Naive thymus-derived CD4-positive, alpha-beta T cell (primary cell): ENCODE measurements at regions not wholly inside any gene's neighbourhood (a gene's known extent, or its start where the extent isn't known, plus 50 kb on each side); places are given as distances from the start of the nearest gene placed in this dataset.

ENCODE experiments used
- ATAC-seq: fragments of 150-1000 bp; cut with Tn5 transposase; 2 replicates; pipeline ENCODE4 v1.10.0; 2021; ENCODE audit warnings: mild to moderate bottlenecking, moderate library complexity
- CTCF ChIA-PET: fragments of 350-600 bp; sonication (Branson Sonifier 250); formaldehyde crosslinking; loops from one replicate; lab custom pipeline; 2021; ENCODE audit warnings: antibody characterized with exemption; lab: Charles Lee
- POLR2A ChIA-PET: fragments of 350-600 bp; sonication (Branson Sonifier 250); formaldehyde crosslinking; loops from one replicate; lab custom pipeline; 2021; ENCODE audit warnings: antibody characterized with exemption, inconsistent platforms; lab: Charles Lee
- DNase-seq, 9 donors: peaks; one replicate each; pipeline versions ENCODE4 v3.0.0 to v3.0.0-alpha.2; 2020 to 2022; ENCODE audit warnings: mixed read lengths in 1 of 9
- H3K27ac ChIP-seq: one replicate; pipeline ENCODE4 v1.7.0; 2013; ENCODE audit warnings: mild to moderate bottlenecking, low read depth, low read length, moderate library complexity
- H3K27me3 ChIP-seq, 2 donors: one replicate each; pipeline ENCODE4 v1.7.0; 2013; ENCODE audit warnings: low read length in 2 of 2, mild to moderate bottlenecking in 2 of 2, moderate library complexity in 2 of 2; ENCODE audit not compliant: control insufficient read depth in 2 of 2, insufficient read depth in 2 of 2
- H3K36me3 ChIP-seq, 3 experiments: 1 replicate in 2 of 3; 2 replicates in 1 of 3; pipeline ENCODE4 v1.7.0; 2013; ENCODE audit warnings: low read length in 3 of 3, mild to moderate bottlenecking in 3 of 3, moderate library complexity in 1 of 3; ENCODE audit not compliant: insufficient read depth in 3 of 3, control insufficient read depth in 2 of 3
- H3K4me1 ChIP-seq, 2 donors: one replicate each; pipeline ENCODE4 v1.7.0; 2013; ENCODE audit warnings: low read length in 2 of 2, mild to moderate bottlenecking in 2 of 2, moderate library complexity in 1 of 2; ENCODE audit not compliant: control insufficient read depth in 2 of 2, insufficient read depth in 2 of 2
- H3K4me3 ChIP-seq: 2 replicates; pipeline ENCODE4 v1.7.0; 2013; ENCODE audit warnings: mild to moderate bottlenecking, low read length
- H3K9me3 ChIP-seq, 3 experiments: 1 replicate in 2 of 3; 2 replicates in 1 of 3; pipeline ENCODE4 v1.7.0; 2013; ENCODE audit warnings: low read length in 3 of 3; ENCODE audit not compliant: control insufficient read depth in 2 of 3
- H3K27ac Mint-ChIP-seq, 9 donors: one replicate each; pipeline ENCODE4 v1.8.0; 2020 to 2022; ENCODE audit warnings: mixed read lengths in 9 of 9, mild to moderate bottlenecking in 8 of 9, moderate library complexity in 5 of 9, inconsistent platforms in 2 of 9
- H3K27me3 Mint-ChIP-seq, 5 donors: one replicate each; pipeline ENCODE4 v1.8.0; 2021 to 2022; ENCODE audit warnings: mixed read lengths in 5 of 5, mild to moderate bottlenecking in 1 of 5
- H3K36me3 Mint-ChIP-seq, 5 donors: one replicate each; pipeline ENCODE4 v1.8.0; 2020 to 2022; ENCODE audit warnings: mixed read lengths in 5 of 5, mild to moderate bottlenecking in 3 of 5, inconsistent platforms in 1 of 5
- H3K4me1 Mint-ChIP-seq, 7 donors: one replicate each; pipeline ENCODE4 v1.8.0; 2020 to 2022; ENCODE audit warnings: mixed read lengths in 7 of 7, mild to moderate bottlenecking in 3 of 7, inconsistent platforms in 1 of 7
- H3K4me3 Mint-ChIP-seq, 10 donors: one replicate each; pipeline ENCODE4 v1.8.0; 2020 to 2022; ENCODE audit warnings: mild to moderate bottlenecking in 10 of 10, mixed read lengths in 10 of 10, moderate library complexity in 6 of 10, inconsistent platforms in 2 of 10
- H3K9me3 Mint-ChIP-seq, 11 donors: one replicate each; pipeline ENCODE4 v1.8.0; 2020 to 2022; ENCODE audit warnings: mixed read lengths in 11 of 11, mild to moderate bottlenecking in 4 of 11, inconsistent platforms in 1 of 11, moderate library complexity in 1 of 11
- intact Hi-C, 2 donors: fragments of 100-400 bp; cut with micrococcal nuclease; formaldehyde crosslinking; loops; one replicate each; pipeline ENCODE4 v1.15.1; 2023

GRCh38 chr20:40945754-40946450, 82.7 kb upstream of the TOP1 start:
- intact Hi-C loops = loop anchor here in 1 of 2 donors (5.0 kb wide), 1 partner anchor 204 kb away; no protein-coding TSS in a partner anchor
- Mint-ChIP-seq H3K36me3 (no peaks in the 10 kb centered on the region), H3K4me1 (peaks cover 0 to 2% (median 0%) of the 10 kb centered on the region in 7 donors), H3K9me3 (peaks cover 0 to 2% (median 0%) of the 10 kb centered on the region in 11 donors), H3K27ac (no peak overlapping the region), H3K27me3 (peaks cover 0 to 12% (median 7%) of the 10 kb centered on the region in 5 donors), H3K4me3 (no peak overlapping the region)
- ATAC-seq (no peak), DNase-seq (no peak)
- Histone ChIP-seq H3K4me3 (no peak overlapping the region), H3K27me3 (no peaks in the 10 kb centered on the region), H3K36me3 (no peaks in the 10 kb centered on the region), H3K27ac (no peak overlapping the region), H3K9me3 (no peaks in the 10 kb centered on the region), H3K4me1 (no peaks in the 10 kb centered on the region)
- POLR2A ChIA-PET = no interaction called here
- CTCF ChIA-PET = no interaction called here

- CTCF ChIA-PET = no interaction called here
- POLR2A ChIA-PET = no interaction called here
- Histone ChIP-seq H3K4me1 (no peaks in the 10 kb centered on the region), H3K27ac (no peak overlapping the region), H3K36me3 (no peaks in the 10 kb centered on the region), H3K4me3 (no peak overlapping the region), H3K9me3 (no peaks in the 10 kb centered on the region), H3K27me3 (no peaks in the 10 kb centered on the region)
- H3K4me1 Mint-ChIP-seq = peaks cover 0 to 2% (median 0%) of the 10 kb centered on the region in 7 donors
- intact Hi-C loops = loop anchor here in 1 of 2 donors (5.0 kb wide), 1 partner anchor 204 kb away; no protein-coding TSS in a partner anchor
- DNase-seq (no peak), ATAC-seq (no peak)
- H3K27ac Mint-ChIP-seq = no peak overlapping the region
- H3K36me3 Mint-ChIP-seq = no peaks in the 10 kb centered on the region
- peaks cover 0 to 14% (median 7%) of the 10 kb centered on the region in 5 donors for H3K27me3 Mint-ChIP-seq
- H3K4me3 Mint-ChIP-seq = no peak overlapping the region
- H3K9me3 Mint-ChIP-seq = peaks cover 0 to 2% (median 0%) of the 10 kb centered on the region in 11 donors
Measured at GRCh38 chr20:40946451-40946850, 82.2 kb upstream of the TOP1 start.

GRCh38 chr20:40948465-40949267, 80.0 kb upstream of the TOP1 start:
- Histone ChIP-seq H3K27ac (no peak overlapping the region), H3K4me3 (no peak overlapping the region), H3K36me3 (no peaks in the 10 kb centered on the region), H3K4me1 (no peaks in the 10 kb centered on the region), H3K9me3 (no peaks in the 10 kb centered on the region), H3K27me3 (no peaks in the 10 kb centered on the region)
- no peak for ATAC-seq
- DNase-seq = no peak
- Mint-ChIP-seq H3K27ac (no peak overlapping the region), H3K9me3 (peaks cover 0 to 4% (median 0%) of the 10 kb centered on the region in 11 donors), H3K27me3 (peaks cover 0 to 14% (median 7%) of the 10 kb centered on the region in 5 donors), H3K36me3 (no peaks in the 10 kb centered on the region), H3K4me1 (peaks cover 0 to 2% (median 0%) of the 10 kb centered on the region in 7 donors), H3K4me3 (no peak overlapping the region)
- ChIA-PET CTCF (no interaction called here), POLR2A (no interaction called here)
- intact Hi-C loops = loop anchor here in 1 of 2 donors (5.0 kb wide), 1 partner anchor 206 kb away; no protein-coding TSS in a partner anchor

- POLR2A ChIA-PET = no interaction called here
- no peaks in the 10 kb centered on the region for H3K27me3 ChIP-seq
- Mint-ChIP-seq H3K27ac (no peak overlapping the region), H3K4me3 (no peak overlapping the region), H3K4me1 (peaks cover 0 to 2% (median 0%) of the 10 kb centered on the region in 7 donors), H3K9me3 (peaks cover 0 to 4% (median 0%) of the 10 kb centered on the region in 11 donors), H3K27me3 (peaks cover 2 to 14% (median 7%) of the 10 kb centered on the region in 5 donors), H3K36me3 (peaks cover 0 to 3% (median 0%) of the 10 kb centered on the region in 5 donors)
- no peaks in the 10 kb centered on the region for H3K4me1 ChIP-seq
- ATAC-seq (no peak), DNase-seq (no peak)
- H3K27ac ChIP-seq = no peak overlapping the region
- intact Hi-C loops = loop anchor here in 1 of 2 donors (5.0 kb wide), 1 partner anchor 207 kb away; no protein-coding TSS in a partner anchor
- H3K9me3 ChIP-seq = no peaks in the 10 kb centered on the region
- CTCF ChIA-PET = no interaction called here
- no peak overlapping the region for H3K4me3 ChIP-seq
- no peaks in the 10 kb centered on the region for H3K36me3 ChIP-seq
Measured at GRCh38 chr20:40949346-40949745, 79.3 kb upstream of the TOP1 start.

GRCh38 chr20:40952136-40952535, 76.5 kb upstream of the TOP1 start:
- H3K36me3 Mint-ChIP-seq = peaks cover 0 to 5% (median 0%) of the 10 kb centered on the region in 5 donors
- peak in 1 of 9 donors; percentile 13 for DNase-seq
- peaks cover 0 to 4% (median 0%) of the 10 kb centered on the region in 11 donors for H3K9me3 Mint-ChIP-seq
- H3K27ac Mint-ChIP-seq = no peak overlapping the region
- Histone ChIP-seq H3K27ac (no peak overlapping the region), H3K4me1 (no peaks in the 10 kb centered on the region), H3K9me3 (no peaks in the 10 kb centered on the region), H3K36me3 (no peaks in the 10 kb centered on the region), H3K4me3 (no peak overlapping the region), H3K27me3 (no peaks in the 10 kb centered on the region)
- CTCF ChIA-PET = interaction anchor here (0.6 kb wide), 1 partner anchor 14 kb away, joined by 3 read pairs; no protein-coding TSS in a partner anchor
- no peak overlapping the region for H3K4me3 Mint-ChIP-seq
- H3K4me1 Mint-ChIP-seq = peaks cover 0 to 2% (median 0%) of the 10 kb centered on the region in 7 donors
- intact Hi-C loops = no loop called here
- H3K27me3 Mint-ChIP-seq = peaks cover 0 to 8% (median 5%) of the 10 kb centered on the region in 5 donors
- POLR2A ChIA-PET = no interaction called here
- ATAC-seq = no peak

GRCh38 chr20:40953416-40953815, 75.2 kb upstream of the TOP1 start:
- H3K4me3 Mint-ChIP-seq = no peak overlapping the region
- intact Hi-C loops = no loop called here
- no peaks in the 10 kb centered on the region for H3K36me3 ChIP-seq

More at GRCh38 chr20:40953416-40953815, 75.2 kb upstream of the TOP1 start:
- H3K27me3 ChIP-seq = no peaks in the 10 kb centered on the region
- Mint-ChIP-seq H3K27me3 (peaks cover 0 to 10% (median 5%) of the 10 kb centered on the region in 5 donors), H3K9me3 (peaks cover 0 to 4% (median 0%) of the 10 kb centered on the region in 11 donors), H3K4me1 (no peaks in the 10 kb centered on the region), H3K36me3 (peaks cover 0 to 5% (median 0%) of the 10 kb centered on the region in 5 donors), H3K27ac (no peak overlapping the region)
- DNase-seq (no peak), ATAC-seq (no peak)
- no peak overlapping the region for H3K4me3 ChIP-seq
- H3K27ac ChIP-seq = no peak overlapping the region
- H3K4me1 ChIP-seq = no peaks in the 10 kb centered on the region
- H3K9me3 ChIP-seq = no peaks in the 10 kb centered on the region
- ChIA-PET POLR2A (no interaction called here), CTCF (interaction anchor here (1.5 kb wide), 1 partner anchor 10 kb away, joined by 6 read pairs; no protein-coding TSS in a partner anchor)
